ENCODE measurements at regions not wholly inside any gene's neighbourhood (a gene's known extent, or its start where the extent isn't known, plus 50 kb on each side); places are given as distances from the start of the nearest gene placed in this dataset.
"Not testable (repeated sequence)": the region's sequence is repeated elsewhere in the genome, so short reads cannot be mapped to it uniquely, and the experiment has no call there.

DNA sequence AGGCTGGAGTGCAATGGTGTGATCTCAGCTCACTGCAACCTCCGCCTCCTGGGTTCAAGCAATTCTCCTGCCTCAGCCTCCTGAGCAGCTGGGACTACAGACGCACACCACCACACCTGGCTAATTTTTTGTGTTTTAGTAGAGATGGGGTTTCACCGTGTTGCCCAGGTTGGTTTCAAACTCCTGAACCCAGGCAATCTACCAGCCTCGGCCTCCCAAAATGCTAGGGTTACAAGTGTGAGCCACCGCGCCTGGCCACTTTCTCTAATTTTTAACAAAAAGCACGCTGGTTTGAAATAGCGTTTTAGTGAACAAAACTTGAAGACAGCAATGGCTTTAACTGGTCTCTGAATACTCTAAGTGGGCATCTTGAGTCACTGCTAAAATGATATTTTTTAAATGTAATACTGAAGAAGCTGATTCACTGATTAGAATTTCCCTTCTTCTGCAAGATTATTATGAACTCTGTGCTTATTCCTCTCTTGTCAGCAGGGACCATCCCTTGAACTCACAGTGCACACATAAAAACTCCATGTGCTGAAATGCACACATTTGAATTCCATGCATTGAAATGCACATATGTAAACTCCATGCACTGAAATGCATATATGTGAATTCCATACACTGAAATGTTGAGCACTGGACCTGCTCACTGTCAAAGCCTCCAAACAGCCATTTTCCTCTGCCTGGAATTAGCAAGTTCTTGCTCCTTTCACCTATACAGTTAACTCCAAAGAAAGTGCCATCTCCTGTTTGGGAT lies 1411.5 kb upstream of the ACVR2A start:
- no peak for DNase-seq

DNA sequence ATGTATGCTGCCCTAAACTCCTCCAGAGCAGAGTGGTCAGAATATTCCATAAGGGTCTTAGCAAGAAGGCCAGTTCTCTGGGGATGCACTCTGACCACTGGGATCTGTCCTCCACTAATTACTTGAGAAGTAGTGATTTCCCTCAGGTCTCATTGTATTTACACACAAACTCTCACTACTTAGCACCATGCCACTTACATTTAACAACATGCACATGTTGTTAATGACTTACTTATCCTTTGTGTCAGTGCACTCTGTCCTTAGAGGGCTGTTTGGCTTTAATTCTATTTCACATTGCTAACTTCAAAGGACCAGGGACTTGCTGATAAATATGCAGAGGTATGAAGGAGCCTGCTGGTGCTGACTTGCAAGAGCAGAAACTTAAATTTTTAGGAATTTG lies 1415.5 kb upstream of the ACVR2A start:
- DNase-seq, result no peak

DNA sequence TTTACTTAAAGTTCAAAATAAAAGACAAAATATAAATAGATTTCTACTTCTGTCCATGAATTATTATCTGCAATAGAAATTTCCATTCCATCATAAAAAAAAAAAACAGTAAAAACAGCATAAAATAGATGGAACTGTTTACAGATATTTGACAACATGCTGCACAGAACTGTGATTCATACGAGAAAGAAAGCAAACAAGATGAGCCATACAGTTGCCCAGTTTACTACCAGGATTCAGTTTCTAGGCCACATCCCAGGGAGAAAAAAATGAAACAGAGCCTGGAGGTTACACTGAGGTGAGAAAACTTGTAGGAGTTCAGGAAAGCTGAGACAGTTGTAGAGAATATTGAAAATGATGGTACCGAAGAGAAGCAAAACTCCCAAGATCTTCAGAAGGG lies 1426.9 kb upstream of the ACVR2A start:
- no peak for DNase-seq

DNA sequence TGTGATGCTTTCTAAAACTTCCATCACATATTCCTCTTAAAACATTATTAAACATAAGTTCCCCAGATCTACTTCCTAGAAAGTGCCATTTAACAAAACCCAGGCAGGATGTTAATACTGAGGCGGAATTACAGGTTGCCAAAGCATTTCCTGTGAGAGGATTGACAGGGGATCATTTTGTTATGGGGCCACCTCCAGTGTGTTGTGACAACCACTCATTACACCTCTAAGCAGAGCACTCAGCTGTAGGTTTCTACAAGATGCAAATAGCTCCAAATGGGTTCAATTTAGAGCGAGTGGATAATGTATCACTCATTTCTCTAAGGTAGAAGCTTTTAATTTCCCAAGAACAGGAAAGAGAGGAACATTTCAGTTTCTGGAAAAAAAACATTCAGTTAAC lies 1429.5 kb upstream of the ACVR2A start:
- DNase-seq, result no peak

DNA sequence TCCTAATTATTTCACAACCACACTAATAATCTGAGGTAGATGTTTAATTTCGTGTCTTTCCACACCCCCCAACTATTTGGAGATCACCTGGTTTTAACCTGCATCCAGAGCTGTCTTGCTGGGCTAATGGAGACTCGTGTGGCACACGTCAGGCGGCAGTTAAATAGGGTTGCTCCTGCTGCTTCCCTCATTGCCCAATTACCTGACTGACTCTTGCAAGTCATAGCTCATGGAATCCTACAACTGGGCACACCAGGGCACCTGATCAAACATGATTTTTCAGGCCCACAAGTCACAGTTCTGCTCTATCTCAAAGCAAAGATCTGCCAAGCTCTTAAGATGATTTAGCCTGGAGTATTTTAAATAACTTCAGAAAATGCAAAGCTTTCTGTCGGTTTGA lies 1430.4 kb upstream of the ACVR2A start:
- no peak for DNase-seq

DNA sequence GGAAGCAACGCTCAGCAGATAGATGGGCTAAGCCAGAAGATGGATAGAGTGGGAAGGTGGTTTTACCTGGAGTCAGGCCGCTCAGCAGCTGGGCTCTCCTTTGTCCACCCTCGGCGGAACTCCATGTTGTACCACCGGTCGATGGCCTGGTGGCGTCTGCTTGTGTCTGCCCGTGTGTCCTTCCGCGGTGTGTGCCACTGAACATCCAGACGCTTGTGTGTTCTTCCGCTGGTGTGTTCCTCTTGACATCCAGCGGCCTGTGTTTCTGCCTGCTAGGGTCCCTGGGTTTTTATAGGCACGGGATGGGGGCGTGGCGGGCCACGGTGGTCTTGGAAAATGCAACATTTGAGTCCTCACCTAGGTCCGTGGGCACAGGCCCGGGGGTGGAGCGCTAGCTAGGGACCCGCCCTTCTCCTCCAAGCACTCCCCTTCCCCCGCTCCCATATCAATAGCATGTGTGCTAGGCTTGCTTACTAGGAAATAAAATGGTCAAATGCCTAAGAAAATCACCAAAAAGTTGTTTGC lies 1431.7 kb upstream of the ACVR2A start:
- no peak for DNase-seq

DNA sequence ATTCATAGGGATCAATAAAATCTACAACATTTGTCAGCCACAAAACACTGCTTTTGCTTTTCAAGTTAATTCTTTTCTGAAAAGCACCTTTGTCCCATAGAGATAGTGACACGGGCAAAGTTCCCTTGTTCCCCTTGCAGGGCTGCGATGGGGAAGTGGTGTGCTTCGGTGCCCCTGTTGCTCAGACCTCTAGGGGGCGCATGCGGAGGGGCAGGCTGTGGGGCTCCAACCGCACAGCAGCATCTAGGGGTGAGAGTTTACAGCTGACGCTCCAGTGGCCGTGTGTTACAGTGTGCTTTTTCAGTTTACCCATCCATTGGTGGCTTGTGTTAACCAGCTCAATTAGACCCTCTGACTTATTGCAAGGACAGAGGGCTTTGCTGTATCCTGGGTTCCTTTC lies 1432.2 kb upstream of the ACVR2A start:
- DNase-seq, result no peak

DNA sequence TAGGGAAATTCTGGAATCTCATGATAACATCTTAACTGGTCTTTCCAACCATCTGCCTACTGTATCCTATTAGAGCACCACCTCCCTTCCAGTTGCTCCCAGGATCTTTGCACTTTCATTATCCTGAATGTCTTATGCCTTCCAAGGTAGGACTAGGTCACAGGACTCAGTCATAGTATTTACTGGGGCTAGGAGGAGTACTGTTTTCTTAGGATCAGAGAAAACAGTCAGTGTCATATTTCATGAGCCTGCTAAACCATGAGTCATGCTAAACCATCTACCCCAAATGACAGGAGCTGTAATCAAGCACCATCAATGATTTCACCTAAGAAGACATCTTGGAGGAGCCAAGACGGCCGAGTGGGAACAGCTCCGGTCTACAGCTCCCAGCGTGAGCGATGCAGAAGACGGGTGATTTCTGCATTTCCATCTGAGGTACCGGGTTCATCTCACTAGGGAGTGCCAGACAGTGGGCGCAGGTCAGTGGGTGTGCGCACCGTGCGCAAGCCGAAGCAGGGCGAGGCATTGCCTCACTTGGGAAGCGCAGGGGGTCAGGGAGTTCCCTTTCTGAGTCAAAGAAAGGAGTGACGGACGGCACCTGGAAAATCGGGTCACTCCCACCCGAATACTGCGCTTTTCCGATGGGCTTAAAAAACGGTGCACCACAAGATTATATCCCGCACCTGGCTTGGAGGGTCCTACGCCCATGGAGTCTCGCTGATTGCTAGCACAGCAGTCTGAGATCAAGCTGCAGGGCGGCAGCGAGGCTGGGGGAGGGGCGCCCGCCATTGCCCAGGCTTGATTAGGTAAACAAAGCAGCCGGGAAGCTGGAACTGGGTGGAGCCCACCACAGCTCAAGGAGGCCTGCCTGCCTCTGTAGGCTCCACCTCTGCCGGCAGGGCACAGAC lies 1439.2 kb upstream of the ACVR2A start:
- not testable (repeated sequence) for DNase-seq

DNA sequence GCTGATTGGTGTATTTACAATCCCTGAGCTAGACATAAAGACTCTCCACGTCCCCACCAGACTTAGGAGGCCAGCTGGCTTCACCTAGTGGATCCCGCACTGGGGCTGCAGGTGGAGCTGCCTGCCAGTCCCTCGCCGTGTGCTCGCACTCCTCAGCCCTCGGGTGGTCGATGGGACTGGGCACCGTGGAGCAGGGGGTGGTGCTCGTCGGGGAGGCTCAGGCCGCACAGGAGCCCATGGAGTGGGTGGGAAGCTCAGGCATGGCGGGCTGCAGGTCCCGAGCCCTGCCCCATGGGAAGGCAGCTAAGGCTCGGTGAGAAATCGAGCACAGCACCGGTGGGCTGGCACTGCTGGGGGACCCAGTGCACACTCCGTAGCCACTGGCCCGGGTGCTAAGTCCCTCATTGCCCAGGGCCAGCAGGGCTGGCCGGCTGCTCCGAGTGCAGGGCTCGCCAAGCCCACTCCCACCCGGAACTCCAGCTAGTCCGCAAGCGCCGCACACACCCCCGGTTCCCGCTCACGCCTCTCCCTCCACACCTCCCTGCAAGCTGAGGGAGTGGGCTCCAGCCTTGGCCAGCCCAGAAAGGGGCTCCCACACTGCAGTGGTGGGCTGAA lies 1441.2 kb upstream of the ACVR2A start:
- not testable (repeated sequence) for DNase-seq

DNA sequence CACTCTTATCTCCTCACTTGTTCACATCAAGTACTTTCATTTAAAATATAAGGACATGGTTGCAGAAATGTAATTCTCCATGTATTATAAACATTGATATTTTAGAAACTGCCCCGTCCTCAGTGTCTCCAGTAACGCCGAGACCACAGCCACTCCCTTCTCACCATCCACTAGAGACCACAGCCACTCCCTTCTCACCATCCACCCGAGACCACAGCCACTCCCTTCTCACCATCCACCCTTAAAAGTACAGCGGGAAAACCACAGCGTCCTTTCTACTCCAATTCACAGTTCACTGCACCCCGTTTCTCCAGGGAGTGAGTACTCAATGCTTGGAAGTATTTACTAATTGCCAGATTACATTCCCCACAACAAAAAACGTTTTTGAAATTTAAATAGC lies 1452.2 kb upstream of the ACVR2A start:
- DNase-seq, result no peak

DNA sequence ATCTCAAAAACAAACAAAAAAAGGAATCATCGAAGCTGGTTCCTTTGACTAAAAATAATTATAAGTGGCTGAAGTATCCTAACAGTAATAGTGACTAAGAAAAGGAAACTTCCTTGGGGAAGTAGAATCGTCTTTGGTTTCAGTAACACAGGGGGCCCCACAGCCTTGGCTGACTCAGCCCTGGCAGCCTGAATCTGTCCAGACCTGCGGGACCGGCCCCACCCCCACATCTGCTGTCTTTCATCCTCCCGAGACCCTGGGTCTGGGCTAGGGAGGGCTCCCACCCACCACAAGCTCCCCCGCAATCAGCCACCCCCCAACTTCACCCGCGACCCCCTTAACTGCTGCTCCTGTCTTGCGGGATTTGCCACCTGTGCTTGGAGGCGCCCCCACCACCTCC lies 1452.6 kb upstream of the ACVR2A start:
- no peak for DNase-seq

DNA sequence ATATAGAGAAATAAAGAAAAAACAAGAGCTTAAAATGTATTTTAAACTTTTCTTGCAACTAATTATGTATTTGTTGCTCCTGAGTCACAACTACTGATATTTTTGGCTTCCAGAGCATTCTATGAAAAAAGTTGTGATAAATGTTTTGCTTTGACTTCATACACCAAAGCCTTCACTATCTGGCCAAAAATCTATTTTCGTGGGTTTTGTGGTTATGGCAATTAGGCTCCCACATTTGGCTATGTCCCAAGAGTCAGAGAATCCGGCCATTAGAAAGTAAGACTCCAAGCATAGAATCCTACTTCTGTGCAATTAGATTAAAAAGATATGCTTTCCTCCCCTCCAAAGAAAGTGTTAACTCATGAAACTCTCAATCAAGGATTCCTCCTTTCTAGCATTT lies 1456.1 kb upstream of the ACVR2A start:
- no peak for DNase-seq

DNA sequence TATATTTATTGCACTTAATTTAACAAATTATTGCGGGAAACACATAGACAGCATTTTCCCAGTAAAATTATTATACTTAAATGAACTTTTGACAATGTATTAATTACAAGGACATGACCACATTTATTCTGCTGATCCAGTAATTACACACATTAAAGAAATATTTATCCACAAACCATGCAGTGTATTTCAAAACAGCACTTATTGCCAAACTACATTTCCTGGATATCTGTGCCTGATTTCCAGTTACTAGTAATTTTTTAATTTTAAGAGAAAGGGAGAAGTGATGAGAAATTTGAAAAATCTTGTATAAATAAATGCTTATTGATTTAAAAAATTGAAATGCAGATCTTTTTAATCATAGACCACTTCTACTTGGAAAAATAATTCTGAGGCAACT lies 1458.7 kb upstream of the ACVR2A start:
- DNase-seq, result no peak

DNA sequence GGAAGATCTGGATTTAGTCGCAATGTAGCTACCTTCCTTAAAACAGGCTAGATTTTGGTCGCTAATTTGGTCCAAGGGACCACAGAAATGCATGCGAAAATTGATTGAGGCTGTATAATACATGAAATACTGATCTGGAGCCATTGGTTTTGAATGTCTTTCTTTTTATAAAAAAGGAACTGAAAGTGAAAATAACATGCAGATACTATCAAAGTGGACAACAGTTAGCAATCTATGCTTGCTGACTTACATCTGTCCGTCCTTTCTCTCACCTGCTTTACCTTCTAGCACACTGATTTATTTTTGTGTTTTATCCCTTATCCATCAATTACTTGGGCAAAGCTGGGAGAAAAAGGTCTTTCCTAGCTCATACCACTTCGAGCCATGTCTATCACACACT lies 1459.8 kb upstream of the ACVR2A start:
- no peak for DNase-seq

DNA sequence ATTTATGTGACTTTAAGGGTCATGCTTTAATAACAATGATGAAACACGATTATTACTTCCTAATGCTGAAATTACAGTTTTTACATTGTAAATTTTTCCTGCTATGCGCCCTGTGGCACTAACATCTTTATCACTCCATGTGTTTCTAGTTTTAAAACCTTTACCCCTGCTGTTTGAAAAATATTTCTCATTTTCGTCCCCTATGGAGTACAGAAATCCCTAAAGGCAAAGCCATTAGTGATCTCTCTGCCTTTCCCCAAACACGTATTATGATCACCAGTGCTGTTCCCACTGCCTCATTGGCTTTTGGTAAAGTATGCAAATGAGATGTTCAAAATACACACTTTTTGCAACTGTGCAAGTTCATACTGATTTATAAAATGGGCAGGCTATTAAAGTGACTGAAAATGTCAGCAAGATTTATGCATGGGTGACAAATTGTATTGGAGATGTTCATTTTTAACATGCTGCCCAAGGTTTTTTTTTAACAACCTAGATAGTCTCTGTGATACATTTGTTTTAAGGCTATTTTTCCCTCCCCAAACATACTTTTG lies 1468.2 kb upstream of the ACVR2A start:
- no peak for DNase-seq

DNA sequence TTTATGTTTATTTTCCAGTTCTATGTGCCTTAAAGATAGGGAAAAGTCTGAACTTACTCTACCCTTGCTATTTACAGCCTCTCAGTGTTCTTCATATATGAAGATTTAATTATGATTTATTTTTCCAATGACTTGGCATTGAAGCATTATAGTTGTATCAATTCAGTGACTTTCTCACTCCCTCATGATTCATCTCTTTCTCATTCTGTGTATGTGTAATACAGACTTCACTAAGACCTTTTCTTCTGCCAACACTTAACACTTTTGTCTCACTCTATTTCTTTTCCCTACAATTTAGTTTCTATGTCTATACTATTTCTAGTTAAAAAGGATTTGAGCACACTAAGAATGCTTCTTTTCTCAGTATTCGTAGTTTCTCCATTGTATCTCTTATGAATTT lies 1470.3 kb upstream of the ACVR2A start:
- DNase-seq, result no peak

DNA sequence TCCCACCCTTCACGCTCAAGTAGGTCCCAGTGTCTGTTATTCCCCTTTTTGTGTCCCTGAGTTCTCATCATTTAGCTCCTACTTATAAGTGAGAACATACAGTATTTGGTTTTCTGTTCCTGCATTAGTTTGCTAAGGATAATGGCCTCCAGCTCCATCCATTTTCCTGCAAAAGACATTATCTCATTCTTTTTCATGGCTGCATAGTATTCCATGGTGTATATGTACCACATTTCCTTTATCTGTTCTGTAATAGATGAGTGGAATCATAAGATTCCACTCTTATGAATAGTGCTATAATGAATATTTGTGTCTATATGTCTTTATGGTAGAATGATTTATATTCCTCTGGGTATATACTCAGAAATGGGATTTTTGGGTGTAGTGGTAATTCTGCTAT lies 1473.5 kb upstream of the ACVR2A start:
- not testable (repeated sequence) for DNase-seq

DNA sequence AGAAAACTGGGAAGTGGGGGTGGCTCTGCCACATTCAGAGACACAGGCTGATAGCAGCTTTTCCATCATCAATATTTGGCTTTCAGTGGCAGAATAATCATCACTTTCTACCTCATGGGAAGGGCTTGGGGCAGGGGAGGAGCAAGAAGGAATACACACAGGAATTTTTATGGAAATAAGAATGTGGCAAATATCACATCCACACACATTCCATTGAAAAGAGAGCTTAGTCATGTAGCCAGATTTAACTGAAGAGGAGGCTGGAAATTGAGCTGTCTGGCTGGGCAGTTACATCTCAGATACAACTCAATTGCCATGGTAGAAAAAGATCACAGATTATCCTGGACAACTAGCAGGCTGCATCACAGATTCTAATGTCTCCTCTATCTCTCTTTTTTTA lies 1474.0 kb upstream of the ACVR2A start:
- DNase-seq, result no peak

DNA sequence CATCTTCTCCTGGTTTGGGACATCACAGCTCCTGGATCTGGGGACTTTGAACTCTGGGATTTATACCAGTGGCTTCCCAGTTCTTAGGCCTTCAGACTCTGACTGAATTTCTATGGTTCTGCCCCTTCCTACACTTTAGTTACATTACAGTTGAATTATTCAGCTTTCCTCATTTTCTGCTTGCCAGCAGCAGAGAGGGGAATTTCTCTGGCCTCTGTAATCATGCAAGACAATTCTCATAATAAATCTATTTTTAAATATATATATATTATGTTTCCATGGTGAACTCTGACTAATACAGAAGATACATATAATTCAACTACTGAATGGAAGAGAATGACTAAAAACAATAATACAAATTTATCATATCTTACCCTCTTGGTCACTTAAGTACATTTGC lies 1478.6 kb upstream of the ACVR2A start:
- DNase-seq, result no peak

DNA sequence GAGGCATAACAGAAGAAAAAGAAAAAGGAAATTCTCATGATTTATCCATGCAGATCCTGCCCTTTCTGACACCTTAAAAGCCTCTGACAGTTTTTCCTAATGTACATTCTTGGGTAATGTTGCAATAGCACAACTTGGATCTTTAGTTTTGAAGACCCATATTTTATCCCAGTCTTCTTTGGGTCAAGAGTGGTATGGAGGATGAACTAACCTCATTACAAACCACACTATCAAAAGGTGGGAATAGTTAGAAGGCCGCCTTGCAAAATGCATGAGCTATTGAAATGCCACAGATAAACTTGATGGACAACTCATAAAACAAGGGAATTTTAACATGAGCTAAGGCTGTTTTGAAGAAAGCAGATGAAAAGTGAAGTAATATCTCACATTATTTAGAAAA lies 1479.8 kb upstream of the ACVR2A start:
- DNase-seq, result no peak

DNA sequence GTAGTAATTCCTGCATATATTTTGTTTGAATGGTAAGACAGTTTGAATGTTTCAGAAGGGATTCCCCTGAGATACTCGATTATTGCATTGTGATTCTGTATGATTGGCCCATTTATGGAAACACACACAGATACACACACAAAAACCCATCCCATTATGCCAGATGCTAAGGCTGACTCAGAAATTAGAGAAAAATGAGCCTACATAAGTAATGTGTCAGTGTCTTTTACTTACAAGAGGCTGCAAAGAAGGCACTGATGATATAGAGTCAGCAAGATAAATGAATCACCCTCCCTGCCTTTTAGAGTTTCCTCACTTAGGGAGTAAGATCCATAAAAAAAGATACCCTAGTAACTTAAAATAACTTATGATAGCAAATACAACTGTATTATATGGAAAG lies 1481.1 kb upstream of the ACVR2A start:
- no peak for DNase-seq

DNA sequence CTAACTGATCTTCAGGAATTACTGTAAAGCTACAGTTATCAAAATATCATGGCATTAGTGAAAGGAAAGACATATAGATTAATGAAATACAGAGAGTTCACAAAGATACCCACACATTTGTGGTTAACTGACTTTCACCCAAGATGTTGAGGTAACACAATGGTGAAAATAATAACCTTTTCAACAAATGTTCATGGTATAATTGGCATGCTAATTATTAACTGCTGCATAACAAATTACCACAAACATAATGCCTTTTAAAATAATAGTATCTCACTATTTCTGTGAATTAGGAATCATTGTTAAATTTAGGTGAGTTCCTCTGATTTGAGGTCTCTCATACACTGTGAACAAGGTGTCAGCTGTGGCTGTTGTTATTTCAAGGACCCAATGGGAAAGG lies 1493.1 kb upstream of the ACVR2A start:
- no peak for DNase-seq

DNA sequence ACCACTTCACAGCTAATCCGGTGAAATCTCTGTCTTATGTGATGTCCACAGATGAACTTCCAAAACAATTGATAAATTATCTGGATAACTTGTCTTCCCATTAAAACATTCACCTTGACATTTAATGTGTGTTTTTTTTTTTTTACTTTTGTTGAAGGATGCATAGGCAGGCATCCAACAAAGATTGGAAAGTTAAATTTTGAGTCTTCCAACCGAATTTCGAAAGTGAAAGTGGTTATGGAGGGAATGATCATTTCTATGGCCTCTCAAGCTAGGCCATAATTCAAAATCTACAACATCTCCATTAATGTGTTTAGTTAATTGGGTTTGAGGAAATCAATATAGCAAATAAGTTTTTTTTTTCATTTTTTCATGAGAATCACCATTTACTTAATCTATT lies 1495.5 kb upstream of the ACVR2A start:
- no peak for DNase-seq

Data from CD4-positive, alpha-beta T cell treated with Interleukin-10 for 1 hour (primary cell).